Tongue (tissue), 1 donor: ENCODE measurements at regions not wholly inside any gene's neighbourhood (a gene's known extent, or its start where the extent isn't known, plus 50 kb on each side); places are given as distances from the start of the nearest gene placed in this dataset.

Experiments used
- DNase-seq: peaks from one replicate; pipeline ENCODE4 v3.0.0-alpha.2; 2015

GRCh38 chrX:57848857-57849256 lies 61.4 kb downstream of the ZXDA start:
- DNase-seq = no peak

DNA sequence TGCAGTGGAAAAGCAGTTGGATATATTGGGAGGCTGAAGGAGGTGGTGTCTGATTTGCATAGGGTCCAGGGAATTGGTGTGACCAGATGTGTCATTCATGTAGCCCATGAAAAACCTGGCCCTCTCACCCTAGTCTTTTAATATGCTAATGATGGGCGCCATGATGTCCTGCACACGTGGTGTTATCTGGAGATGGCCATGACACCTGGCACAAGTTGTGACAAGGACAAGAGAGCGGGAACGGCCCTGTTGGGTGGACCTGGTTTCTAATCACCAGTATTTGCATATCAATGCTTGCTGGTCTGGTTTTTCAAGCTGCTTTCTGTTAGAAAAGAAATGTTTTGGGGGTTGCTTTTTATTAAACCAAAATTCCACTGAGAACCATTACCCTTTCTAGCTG lies 87.4 kb downstream of the ZXDA start:
- DNase-seq = no peak

GRCh38 chrX:57822398-57822797 lies 87.9 kb downstream of the ZXDA start:
- no peak for DNase-seq

DNA sequence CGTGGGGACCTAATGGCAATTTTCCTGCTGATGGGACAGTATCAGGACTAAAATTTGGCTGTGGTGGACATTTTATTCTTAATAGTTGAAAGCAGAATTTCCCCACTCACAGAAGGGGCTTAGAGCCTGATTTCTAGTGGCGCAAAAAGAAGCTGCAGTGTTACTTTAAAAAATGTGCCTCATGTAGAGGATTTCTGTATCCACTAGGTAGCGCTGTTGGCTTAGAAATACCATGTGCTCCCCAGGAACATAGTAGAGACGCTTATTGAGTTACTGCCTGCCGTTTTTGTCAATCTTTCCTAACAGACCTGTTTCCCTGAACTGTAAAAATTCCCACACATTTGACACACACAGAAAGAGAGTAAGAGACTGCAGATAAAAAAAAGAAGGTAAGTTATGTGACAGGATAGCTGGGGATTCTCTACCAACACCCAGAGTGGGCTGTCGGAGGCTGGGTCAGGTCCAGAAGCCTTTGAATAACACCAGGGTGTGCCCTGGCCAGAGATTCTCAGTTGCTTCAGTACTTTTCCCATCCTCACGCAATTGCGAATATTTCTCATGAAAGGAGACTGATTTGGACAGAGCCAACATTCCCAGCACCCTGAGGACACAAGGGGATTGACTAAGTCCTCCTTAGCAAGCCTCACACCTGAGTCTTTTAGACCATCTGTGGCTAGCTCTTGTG lies 88.4 kb downstream of the ZXDA start:
- DNase-seq = peak; percentile 24

GRCh38 chrX:57817302-57817701 lies 93.0 kb downstream of the ZXDA start:
- DNase-seq = no peak

- DNase-seq = no peak
Measured at GRCh38 chrX:57772637-57773036, 92.6 kb upstream of the NLRP2B start.

DNA sequence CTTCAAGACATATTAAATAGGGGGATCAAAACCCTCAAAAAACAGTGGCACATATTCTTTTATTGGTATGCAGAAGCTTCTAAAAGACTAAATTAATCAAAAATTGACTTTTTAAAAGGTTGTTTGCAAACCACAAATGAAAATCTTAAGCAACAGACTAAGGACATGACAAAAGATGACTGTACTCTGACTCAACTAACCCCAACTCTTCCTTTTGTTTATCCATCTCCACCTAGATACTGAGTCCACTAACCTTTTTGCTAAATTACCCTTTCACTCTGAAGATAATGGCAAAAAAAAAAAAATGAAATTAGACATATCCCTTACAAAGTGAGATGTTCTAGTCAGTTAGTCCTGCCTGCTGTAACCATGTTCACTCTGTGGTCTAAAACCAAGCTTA lies 91.6 kb upstream of the NLRP2B start:
- DNase-seq = no peak

DNA sequence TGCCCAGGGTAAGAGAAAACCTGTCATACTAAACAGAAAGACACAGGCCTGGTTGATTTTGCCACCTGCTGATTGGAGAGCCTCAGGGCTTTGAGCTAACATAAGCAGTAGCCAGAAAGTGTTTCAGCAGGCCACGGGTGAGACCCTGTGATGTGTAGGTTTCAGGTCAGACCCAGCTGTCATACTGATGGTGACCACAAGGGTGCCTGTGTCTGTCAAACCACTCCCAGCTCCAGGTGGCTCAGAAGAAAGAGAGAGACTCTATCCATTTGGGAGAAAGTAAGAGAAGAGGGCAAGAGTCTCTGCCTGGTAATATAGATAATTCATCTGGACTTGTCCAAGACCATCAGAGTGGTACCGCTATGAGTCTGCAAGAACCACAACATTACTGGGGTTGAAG lies 72.8 kb upstream of the NLRP2B start:
- DNase-seq = no peak

DNA sequence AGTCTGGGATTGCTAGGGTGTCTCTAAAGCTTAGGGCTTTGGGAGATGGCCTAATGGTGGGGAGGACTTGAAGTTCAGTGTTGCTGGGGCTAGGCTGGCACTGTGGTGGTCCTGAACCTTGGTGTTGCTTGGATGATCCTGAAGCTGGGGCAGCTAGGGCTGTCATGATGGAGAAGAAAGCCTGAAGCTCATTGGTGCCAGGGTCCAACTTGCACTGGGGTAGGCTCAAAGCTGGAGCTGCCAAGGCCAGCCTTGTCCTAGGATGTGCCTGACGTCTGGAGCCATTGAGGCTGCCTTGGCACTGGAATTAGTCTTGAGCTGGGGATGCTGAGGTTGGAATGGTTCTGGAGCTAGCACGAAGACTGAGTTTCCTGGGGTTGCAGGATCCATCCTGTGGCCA lies 61.0 kb upstream of the NLRP2B start:
- DNase-seq = no peak

GRCh38 chrX:57737881-57738280 lies 57.8 kb upstream of the NLRP2B start:
- no peak for DNase-seq
